OCI-LY1 (cell line): ENCODE measurements at regions not wholly inside any gene's neighbourhood (a gene's known extent, or its start where the extent isn't known, plus 50 kb on each side); places are given as distances from the start of the nearest gene placed in this dataset.

Experiments
- H2AFZ ChIP-seq: fragments of 200-600 bp; sonication (generic), shearing (Covaris generic); 2 replicates; pipeline ENCODE4 v1.6.0; 2014; ENCODE audit warnings: antibody characterized with exemption, mild to moderate bottlenecking, low read length
- H3F3A ChIP-seq: fragments of 200-600 bp; sonication (generic), shearing (Covaris generic); 2 replicates; pipeline ENCODE4 v1.6.0; 2014; ENCODE audit warnings: mild to moderate bottlenecking, antibody characterized with exemption, low read length, moderate library complexity; ENCODE audit not compliant: insufficient read depth
- H3K27ac ChIP-seq: fragments of 200-600 bp; sonication (generic); 2 replicates; pipeline ENCODE4 v1.5.1; 2014; ENCODE audit warnings: low read length, mixed run types, mild to moderate bottlenecking, low read depth; ENCODE audit not compliant: poor library complexity, severe bottlenecking
- H3K27me3 ChIP-seq: fragments of 200-600 bp; sonication (generic); 2 replicates; pipeline ENCODE4 v1.6.0; 2014; ENCODE audit warnings: antibody characterized with exemption, mild to moderate bottlenecking, low read length, moderate library complexity; ENCODE audit not compliant: insufficient read depth
- H3K36me3 ChIP-seq: fragments of 200-600 bp; sonication (generic); 2 replicates; pipeline ENCODE4 v1.6.1; 2014; ENCODE audit warnings: mild to moderate bottlenecking, antibody characterized with exemption, low read length, moderate library complexity, mixed read lengths; ENCODE audit not compliant: insufficient read depth
- H3K4me1 ChIP-seq: fragments of 200-600 bp; sonication (generic); 2 replicates; pipeline ENCODE4 v1.5.1; 2014; ENCODE audit warnings: mild to moderate bottlenecking, low read length, moderate library complexity; ENCODE audit not compliant: insufficient read depth, severe bottlenecking
- H3K4me2 ChIP-seq: fragments of 200-600 bp; sonication (generic), shearing (Covaris generic); 2 replicates; pipeline ENCODE4 v1.6.1; 2014; ENCODE audit warnings: low read length
- H3K4me3 ChIP-seq: fragments of 200-600 bp; sonication (generic); 2 replicates; pipeline ENCODE4 v1.5.1; 2014; ENCODE audit warnings: low read length, low read depth, mild to moderate bottlenecking, mixed read lengths; ENCODE audit not compliant: poor library complexity, severe bottlenecking
- H3K79me2 ChIP-seq: fragments of 200-600 bp; shearing (Covaris generic); 2 replicates; pipeline ENCODE4 v1.6.1; 2016; ENCODE audit warnings: mixed run types, low read length, mixed read lengths; ENCODE audit not compliant: insufficient read depth
- H3K9ac ChIP-seq: fragments of 200-600 bp; sonication (generic), shearing (Covaris generic); 2 replicates; pipeline ENCODE4 v1.6.1; 2014; ENCODE audit warnings: mild to moderate bottlenecking, low read length, mixed read lengths
- H3K9me2 ChIP-seq: fragments of 200-600 bp; sonication (generic), shearing (Covaris generic); 2 replicates; pipeline ENCODE4 v1.6.1; 2014; ENCODE audit warnings: low read depth, mild to moderate bottlenecking, low read length, mixed read lengths
- H3K9me3 ChIP-seq: fragments of 200-600 bp; shearing (Covaris generic); 2 replicates; pipeline ENCODE4 v1.6.1; 2014; ENCODE audit warnings: low read length, mixed read lengths
- H4K20me1 ChIP-seq: fragments of 200-600 bp; sonication (generic), shearing (Covaris generic); 2 replicates; pipeline ENCODE4 v1.6.0; 2016; ENCODE audit warnings: mild to moderate bottlenecking, low read length; ENCODE audit not compliant: insufficient read depth
- EZH2 ChIP-seq: fragments of 200-600 bp; sonication (generic), shearing (Covaris generic); IDR thresholded peaks from 2 replicates; pipeline ENCODE4 v1.8.0; 2017; ENCODE audit warnings: borderline replicate concordance, mixed run types, mild to moderate bottlenecking, antibody characterized with exemption, low read length, moderate library complexity, mixed read lengths
- TF ChIP-seq, protein P1 (sequence below): fragments of 200-600 bp; sonication (generic), shearing (Covaris generic); IDR thresholded peaks from 2 replicates; pipeline ENCODE4 v1.5.1; 2017; ENCODE audit warnings: mild to moderate bottlenecking, antibody characterized with exemption, low read length, moderate library complexity, mixed read lengths

DNA sequence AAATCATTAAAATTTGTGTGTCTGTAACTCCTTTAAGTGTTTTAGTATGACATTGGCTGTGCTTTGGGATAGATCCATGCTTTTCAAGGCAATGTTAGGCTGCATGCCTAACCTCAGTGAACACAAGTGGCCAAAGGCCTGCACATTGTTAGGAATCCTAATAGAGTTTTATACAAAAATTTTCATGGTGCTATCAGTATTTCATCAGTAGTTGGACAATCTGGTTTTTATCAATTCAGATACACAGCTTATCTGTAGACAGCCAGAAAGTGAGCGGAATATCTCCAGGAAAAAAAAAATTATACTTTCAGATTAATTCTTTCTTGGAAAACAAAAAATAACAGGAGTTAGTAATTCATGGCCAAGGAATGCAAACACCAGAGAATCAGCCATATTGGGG lies 324.0 kb upstream of the PDE3A start:
- Histone ChIP-seq H2AFZ (no peak overlapping the region), H3K27ac (no peak overlapping the region), H3K9me3 (no peaks in the 10 kb centered on the region), H3K4me1 (no peaks in the 10 kb centered on the region), H3K9me2 (no peaks in the 10 kb centered on the region), H3F3A (no peaks in the 10 kb centered on the region), H3K79me2 (no peaks in the 10 kb centered on the region), H3K9ac (no peak overlapping the region), H3K27me3 (no peaks in the 10 kb centered on the region), H3K4me3 (no peak overlapping the region), H4K20me1 (no peaks in the 10 kb centered on the region), H3K36me3 (no peaks in the 10 kb centered on the region), H3K4me2 (no peak overlapping the region)
- TF ChIP-seq EZH2, result no peak
- TF ChIP-seq, protein P1, sequence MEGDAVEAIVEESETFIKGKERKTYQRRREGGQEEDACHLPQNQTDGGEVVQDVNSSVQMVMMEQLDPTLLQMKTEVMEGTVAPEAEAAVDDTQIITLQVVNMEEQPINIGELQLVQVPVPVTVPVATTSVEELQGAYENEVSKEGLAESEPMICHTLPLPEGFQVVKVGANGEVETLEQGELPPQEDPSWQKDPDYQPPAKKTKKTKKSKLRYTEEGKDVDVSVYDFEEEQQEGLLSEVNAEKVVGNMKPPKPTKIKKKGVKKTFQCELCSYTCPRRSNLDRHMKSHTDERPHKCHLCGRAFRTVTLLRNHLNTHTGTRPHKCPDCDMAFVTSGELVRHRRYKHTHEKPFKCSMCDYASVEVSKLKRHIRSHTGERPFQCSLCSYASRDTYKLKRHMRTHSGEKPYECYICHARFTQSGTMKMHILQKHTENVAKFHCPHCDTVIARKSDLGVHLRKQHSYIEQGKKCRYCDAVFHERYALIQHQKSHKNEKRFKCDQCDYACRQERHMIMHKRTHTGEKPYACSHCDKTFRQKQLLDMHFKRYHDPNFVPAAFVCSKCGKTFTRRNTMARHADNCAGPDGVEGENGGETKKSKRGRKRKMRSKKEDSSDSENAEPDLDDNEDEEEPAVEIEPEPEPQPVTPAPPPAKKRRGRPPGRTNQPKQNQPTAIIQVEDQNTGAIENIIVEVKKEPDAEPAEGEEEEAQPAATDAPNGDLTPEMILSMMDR, result no peak

- H3K9me3 ChIP-seq, result no peaks in the 10 kb centered on the region
- TF ChIP-seq EZH2, result no peak
- TF ChIP-seq, protein P1, result no peak
- H3K9me2 ChIP-seq, result no peaks in the 10 kb centered on the region
- H3K4me1 ChIP-seq, result no peaks in the 10 kb centered on the region
- H3K27ac ChIP-seq, result no peak overlapping the region
- H3K79me2 ChIP-seq, result no peaks in the 10 kb centered on the region
- H2AFZ ChIP-seq, result no peak overlapping the region
- H3K27me3 ChIP-seq, result no peaks in the 10 kb centered on the region
- no peak overlapping the region for H3K4me3 ChIP-seq
- H4K20me1 ChIP-seq, result no peaks in the 10 kb centered on the region
- no peak overlapping the region for H3K4me2 ChIP-seq
- H3K36me3 ChIP-seq, result no peaks in the 10 kb centered on the region
- no peaks in the 10 kb centered on the region for H3F3A ChIP-seq
- H3K9ac ChIP-seq, result no peak overlapping the region
Observed at GRCh38 chr12:20044846-20045245, 323.5 kb upstream of the PDE3A start.

DNA sequence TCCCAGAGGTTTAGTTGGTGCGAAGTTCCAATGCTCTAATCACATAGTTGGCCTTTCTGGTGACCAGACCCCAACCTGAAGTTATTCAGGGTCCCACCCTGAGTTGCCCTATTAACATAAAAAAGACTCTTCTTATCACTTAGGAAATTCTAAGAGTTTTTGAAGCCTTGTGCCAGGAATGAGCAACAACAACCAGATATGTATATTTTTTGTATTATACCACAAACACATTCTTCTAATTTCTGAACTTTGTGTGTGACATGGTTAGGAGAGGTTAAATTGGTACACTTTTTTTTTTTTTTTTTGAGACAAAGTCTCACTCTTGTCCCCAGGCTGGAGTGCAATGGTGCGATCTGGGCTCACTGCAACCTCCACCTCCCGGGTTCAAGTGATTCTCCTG lies 320.4 kb upstream of the PDE3A start:
- H3K36me3 ChIP-seq, result no peaks in the 10 kb centered on the region
- H3K4me3 ChIP-seq, result no peak overlapping the region
- H3F3A ChIP-seq, result no peaks in the 10 kb centered on the region
- H4K20me1 ChIP-seq, result no peaks in the 10 kb centered on the region
- H3K9ac ChIP-seq, result no peak overlapping the region
- no peaks in the 10 kb centered on the region for H3K9me2 ChIP-seq
- TF ChIP-seq EZH2, result no peak
- TF ChIP-seq, protein P1, result no peak
- H2AFZ ChIP-seq, result no peak overlapping the region
- no peaks in the 10 kb centered on the region for H3K79me2 ChIP-seq
- H3K9me3 ChIP-seq, result no peaks in the 10 kb centered on the region
- no peak overlapping the region for H3K4me2 ChIP-seq
- H3K4me1 ChIP-seq, result no peaks in the 10 kb centered on the region
- no peak overlapping the region for H3K27ac ChIP-seq
- no peaks in the 10 kb centered on the region for H3K27me3 ChIP-seq
